ENCODE measurements at regions not wholly inside any gene's neighbourhood (a gene's known extent, or its start where the extent isn't known, plus 50 kb on each side); places are given as distances from the start of the nearest gene placed in this dataset.

DNA sequence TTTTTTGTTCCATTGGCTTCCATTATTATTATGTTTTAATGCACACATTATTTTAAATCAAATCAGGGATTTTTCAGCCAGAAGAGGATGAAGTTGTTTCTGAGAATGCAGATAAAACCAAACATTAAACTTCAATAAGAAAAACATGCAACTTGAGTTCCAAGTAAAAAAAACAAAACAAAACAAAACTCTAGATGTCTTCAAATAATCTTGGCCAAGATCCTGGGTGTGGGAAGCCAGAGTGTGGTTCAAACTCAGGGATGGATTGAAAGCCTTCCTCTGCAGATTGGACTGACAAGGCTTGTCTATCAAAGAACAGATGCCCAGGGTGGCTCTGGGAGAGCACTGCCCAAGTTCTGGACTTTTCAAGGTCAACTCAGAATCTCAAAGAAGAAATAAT lies 134.1 kb downstream of the LCA5 start:
- TF ChIP-seq POLR2AphosphoS5 (IDR thresholded peaks at IDR 0.05; ENCODE audit: low read depth, low read length): no peak
- TF ChIP-seq SIN3A (IDR thresholded peaks at IDR 0.05; ENCODE audit: borderline replicate concordance, low read depth, low read length): no peak
- TF ChIP-seq, protein P1, sequence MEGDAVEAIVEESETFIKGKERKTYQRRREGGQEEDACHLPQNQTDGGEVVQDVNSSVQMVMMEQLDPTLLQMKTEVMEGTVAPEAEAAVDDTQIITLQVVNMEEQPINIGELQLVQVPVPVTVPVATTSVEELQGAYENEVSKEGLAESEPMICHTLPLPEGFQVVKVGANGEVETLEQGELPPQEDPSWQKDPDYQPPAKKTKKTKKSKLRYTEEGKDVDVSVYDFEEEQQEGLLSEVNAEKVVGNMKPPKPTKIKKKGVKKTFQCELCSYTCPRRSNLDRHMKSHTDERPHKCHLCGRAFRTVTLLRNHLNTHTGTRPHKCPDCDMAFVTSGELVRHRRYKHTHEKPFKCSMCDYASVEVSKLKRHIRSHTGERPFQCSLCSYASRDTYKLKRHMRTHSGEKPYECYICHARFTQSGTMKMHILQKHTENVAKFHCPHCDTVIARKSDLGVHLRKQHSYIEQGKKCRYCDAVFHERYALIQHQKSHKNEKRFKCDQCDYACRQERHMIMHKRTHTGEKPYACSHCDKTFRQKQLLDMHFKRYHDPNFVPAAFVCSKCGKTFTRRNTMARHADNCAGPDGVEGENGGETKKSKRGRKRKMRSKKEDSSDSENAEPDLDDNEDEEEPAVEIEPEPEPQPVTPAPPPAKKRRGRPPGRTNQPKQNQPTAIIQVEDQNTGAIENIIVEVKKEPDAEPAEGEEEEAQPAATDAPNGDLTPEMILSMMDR (IDR thresholded peaks at IDR 0.05): no peak
- TF ChIP-seq CHD2 (IDR thresholded peaks at IDR 0.05; ENCODE audit: low read length, partially characterized antibody): no peak
- no peak for TF ChIP-seq FOXJ3 (CRISPR knock-in tag; IDR thresholded peaks at IDR 0.05)
- no peak for TF ChIP-seq FOXM1 (IDR thresholded peaks at IDR 0.05; ENCODE audit: low read depth)
- TF ChIP-seq, protein P2, sequence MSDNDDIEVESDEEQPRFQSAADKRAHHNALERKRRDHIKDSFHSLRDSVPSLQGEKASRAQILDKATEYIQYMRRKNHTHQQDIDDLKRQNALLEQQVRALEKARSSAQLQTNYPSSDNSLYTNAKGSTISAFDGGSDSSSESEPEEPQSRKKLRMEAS (IDR thresholded peaks at IDR 0.05; ENCODE audit: low read depth): no peak
- no peak for TF ChIP-seq EP300 (IDR thresholded peaks at IDR 0.05; ENCODE audit: borderline replicate concordance in 1 of 2, low read depth in 1 of 2, low read length in 1 of 2)

Measured in SK-N-SH (cell line).